Tibial nerve (tissue), 4 donors: ENCODE measurements at regions not wholly inside any gene's neighbourhood (a gene's known extent, or its start where the extent isn't known, plus 50 kb on each side); places are given as distances from the start of the nearest gene placed in this dataset.
"Not testable (repeated sequence)": the region's sequence is repeated elsewhere in the genome, so short reads cannot be mapped to it uniquely, and the experiment has no call there.

Experiments
- DNase-seq, 2 donors: peaks; one replicate each; pipeline ENCODE4 v3.0.0-alpha.2; 2019; ENCODE audit warnings: low spot score in 2 of 2
- H3K27ac ChIP-seq, 4 donors: fragments of 200-600 bp; sonication (generic) in 3 of 4; one replicate each; pipeline ENCODE4 v1.5.1; 2017 to 2019; ENCODE audit warnings: mild to moderate bottlenecking in 1 of 4
- H3K27me3 ChIP-seq, 2 donors: fragments of 200-600 bp; sonication (generic) in 1 of 2; one replicate each; pipeline versions ENCODE4 v1.5.1 to v1.6.0; 2017 to 2019
- H3K36me3 ChIP-seq, 3 donors: fragments of 200-600 bp; sonication (generic); one replicate each; pipeline ENCODE4 v1.5.1; 2018 to 2019
- H3K4me1 ChIP-seq, 4 donors: fragments of 200-600 bp; sonication (generic) in 3 of 4; one replicate each; pipeline ENCODE4 v1.5.1; 2017 to 2019
- H3K4me3 ChIP-seq, 4 donors: fragments of 200-600 bp; sonication (generic) in 3 of 4; one replicate each; pipeline ENCODE4 v1.5.1; 2017 to 2019; ENCODE audit warnings: mild to moderate bottlenecking in 1 of 4, moderate library complexity in 1 of 4
- H3K9me3 ChIP-seq, 4 donors: fragments of 200-600 bp; sonication (generic) in 3 of 4; one replicate each; pipeline ENCODE4 v1.5.1; 2017 to 2019
- EP300 ChIP-seq, 2 donors: sonication (generic); formaldehyde crosslinking; IDR thresholded peaks; one replicate each; pipeline ENCODE4 v1.6.1; 2017; ENCODE audit warnings: antibody characterized with exemption in 2 of 2, mild to moderate bottlenecking in 1 of 2
- POLR2A ChIP-seq, 2 donors: fragments of 450-650 bp; IDR thresholded peaks; one replicate each; pipeline ENCODE4 v1.6.1; 2017; ENCODE audit warnings: antibody characterized with exemption in 2 of 2, mild to moderate bottlenecking in 2 of 2, moderate library complexity in 2 of 2
- WGBS, 2 donors: methylation state at CpG; one replicate each; pipeline ENCODE4 v1.1.5; 2018; 5-methylcytosine and 5-hydroxymethylcytosine counted together
- TF ChIP-seq, protein P1 (sequence below), 5 experiments: fragments of 200-600 bp in 3 of 5; fragments of 450-650 bp in 2 of 5; sonication (generic) in 3 of 5; IDR thresholded peaks; one replicate each; pipeline ENCODE4 v1.5.1; 2016 to 2019; ENCODE audit warnings: antibody characterized with exemption in 5 of 5, mild to moderate bottlenecking in 3 of 5, moderate library complexity in 2 of 5

DNA sequence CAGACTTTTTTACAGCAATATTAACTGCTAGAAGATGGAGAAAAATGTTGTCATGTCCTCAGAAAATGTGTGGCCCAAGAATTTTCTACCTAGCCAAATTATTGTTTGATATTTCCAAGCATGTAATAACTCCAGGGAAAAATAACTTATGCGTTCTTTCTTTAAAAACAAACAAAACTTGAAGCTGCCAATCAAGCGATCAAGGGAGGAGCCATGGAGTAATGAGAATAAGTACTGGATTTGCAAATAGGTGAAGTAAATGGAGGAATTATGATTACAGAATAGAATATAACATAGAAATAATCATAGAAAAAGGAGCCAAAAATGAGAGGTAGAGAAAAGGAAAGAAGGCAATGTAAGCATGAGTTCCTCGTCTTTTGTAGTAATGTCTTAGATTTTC is 225.3 kb downstream of the DLEU7 start:
- H3K9me3 ChIP-seq = no peaks in the 10 kb centered on the region
- 89 to 94% methylated on average over 3 of the region's 3 CpGs for WGBS, 2 donors

DNA sequence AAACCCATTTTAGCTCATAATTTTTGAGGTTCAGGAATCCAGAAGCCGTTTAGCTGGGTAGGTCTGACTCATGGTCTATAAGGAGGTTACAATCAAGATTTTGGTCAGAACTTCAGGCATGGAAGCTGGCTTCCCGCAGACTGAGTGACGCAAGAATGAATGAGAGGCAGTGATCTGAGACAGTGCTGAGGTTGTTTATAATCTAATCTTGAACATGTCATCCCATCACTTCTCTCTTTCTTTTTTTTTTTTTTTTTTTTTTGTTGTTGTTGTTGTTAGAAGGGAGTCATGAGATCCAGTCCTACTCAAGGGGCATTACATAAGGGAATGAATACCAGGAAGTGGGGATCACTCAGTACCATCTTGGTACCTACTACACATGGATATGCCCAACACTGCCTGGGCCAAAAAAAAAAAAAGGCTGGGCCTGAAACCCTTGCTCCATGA is 217.4 kb downstream of the DLEU7 start:
- H3K4me1 ChIP-seq = peaks cover 0 to 15% (median 3%) of the 10 kb centered on the region in 4 donors
- WGBS, 2 donors = 87 to 94% methylated on average over 3 of the region's 3 CpGs
- H3K9me3 ChIP-seq = no peaks in the 10 kb centered on the region
- TF ChIP-seq EP300 (IDR thresholded peaks at IDR 0.05) = no peak
- TF ChIP-seq POLR2A (IDR thresholded peaks at IDR 0.05) = no peak
- TF ChIP-seq, protein P1, sequence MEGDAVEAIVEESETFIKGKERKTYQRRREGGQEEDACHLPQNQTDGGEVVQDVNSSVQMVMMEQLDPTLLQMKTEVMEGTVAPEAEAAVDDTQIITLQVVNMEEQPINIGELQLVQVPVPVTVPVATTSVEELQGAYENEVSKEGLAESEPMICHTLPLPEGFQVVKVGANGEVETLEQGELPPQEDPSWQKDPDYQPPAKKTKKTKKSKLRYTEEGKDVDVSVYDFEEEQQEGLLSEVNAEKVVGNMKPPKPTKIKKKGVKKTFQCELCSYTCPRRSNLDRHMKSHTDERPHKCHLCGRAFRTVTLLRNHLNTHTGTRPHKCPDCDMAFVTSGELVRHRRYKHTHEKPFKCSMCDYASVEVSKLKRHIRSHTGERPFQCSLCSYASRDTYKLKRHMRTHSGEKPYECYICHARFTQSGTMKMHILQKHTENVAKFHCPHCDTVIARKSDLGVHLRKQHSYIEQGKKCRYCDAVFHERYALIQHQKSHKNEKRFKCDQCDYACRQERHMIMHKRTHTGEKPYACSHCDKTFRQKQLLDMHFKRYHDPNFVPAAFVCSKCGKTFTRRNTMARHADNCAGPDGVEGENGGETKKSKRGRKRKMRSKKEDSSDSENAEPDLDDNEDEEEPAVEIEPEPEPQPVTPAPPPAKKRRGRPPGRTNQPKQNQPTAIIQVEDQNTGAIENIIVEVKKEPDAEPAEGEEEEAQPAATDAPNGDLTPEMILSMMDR (IDR thresholded peaks at IDR 0.05) = no peak
- DNase-seq = no peak
- H3K4me3 ChIP-seq = no peak overlapping the region
- no peak overlapping the region for H3K27ac ChIP-seq
- H3K36me3 ChIP-seq = no peaks in the 10 kb centered on the region
- H3K27me3 ChIP-seq = no peaks in the 10 kb centered on the region

More for the DNA sequence above, 225.3 kb downstream of the DLEU7 start:
- TF ChIP-seq, protein P1 (IDR thresholded peaks at IDR 0.05) = no peak
- TF ChIP-seq POLR2A (IDR thresholded peaks at IDR 0.05) = no peak
- no peak for TF ChIP-seq EP300 (IDR thresholded peaks at IDR 0.05)
- H3K4me3 ChIP-seq = no peak overlapping the region
- no peaks in the 10 kb centered on the region for H3K4me1 ChIP-seq
- no peaks in the 10 kb centered on the region for H3K27me3 ChIP-seq
- H3K27ac ChIP-seq = no peak overlapping the region
- DNase-seq = no peak
- no peaks in the 10 kb centered on the region for H3K36me3 ChIP-seq

DNA sequence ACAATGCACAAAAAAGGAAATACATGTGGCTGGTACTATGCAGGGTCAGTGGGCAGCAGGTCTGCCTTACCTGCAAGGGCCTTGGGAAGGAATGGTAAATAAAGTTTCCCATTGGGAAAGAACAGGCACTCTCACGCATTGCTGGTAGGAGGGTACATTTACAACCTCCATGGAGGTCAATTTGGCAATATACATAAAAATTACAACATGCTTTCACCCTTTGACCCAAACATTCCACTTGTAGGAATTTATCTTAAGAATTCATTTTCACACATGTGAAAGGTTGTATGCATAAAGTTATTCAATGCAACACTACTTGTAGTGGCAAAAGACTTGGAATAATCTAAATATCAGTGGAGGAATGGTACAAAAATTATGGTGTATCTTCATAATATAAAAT is 216.4 kb downstream of the DLEU7 start:
- Histone ChIP-seq H3K9me3 (no peaks in the 10 kb centered on the region), H3K36me3 (no peaks in the 10 kb centered on the region), H3K27me3 (no peaks in the 10 kb centered on the region), H3K4me1 (peaks cover 0 to 16% (median 3%) of the 10 kb centered on the region in 4 donors), H3K4me3 (no peak overlapping the region), H3K27ac (no peak overlapping the region)
- DNase-seq = no peak
- TF ChIP-seq EP300 (IDR thresholded peaks at IDR 0.05) (no peak), POLR2A (IDR thresholded peaks at IDR 0.05) (no peak)
- TF ChIP-seq, protein P1 (IDR thresholded peaks at IDR 0.05) = no peak
- 81 to 94% methylated on average over 1 of the region's 1 CpG for WGBS, 2 donors

DNA sequence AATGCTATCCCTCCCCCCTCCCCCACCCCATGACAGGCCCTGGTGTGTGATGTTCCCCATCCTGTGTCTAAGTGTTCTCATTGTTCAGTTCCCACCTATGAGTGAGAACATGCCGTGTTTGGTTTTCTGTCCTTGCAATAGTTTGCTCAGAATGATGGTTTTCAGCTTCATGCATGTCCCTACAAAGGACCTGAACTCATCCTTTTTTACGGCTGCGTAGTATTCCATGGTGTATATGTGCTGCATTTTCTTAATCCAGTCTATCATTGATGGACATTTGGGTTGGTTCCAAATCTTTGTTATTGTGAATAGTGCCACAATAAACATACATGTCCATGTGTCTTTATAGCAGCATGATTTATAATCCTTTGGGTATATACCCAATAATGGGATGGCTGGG is 215.0 kb downstream of the DLEU7 start:
- not testable (repeated sequence) for H3K27me3 ChIP-seq, H3K36me3 ChIP-seq, H3K9me3 ChIP-seq, DNase-seq, H3K27ac ChIP-seq, H3K4me3 ChIP-seq
- peaks cover 0 to 16% (median 3%) of the 10 kb centered on the region in 4 donors for H3K4me1 ChIP-seq
- 99 to 100% methylated on average over 3 of the region's 3 CpGs for WGBS, 2 donors

DNA sequence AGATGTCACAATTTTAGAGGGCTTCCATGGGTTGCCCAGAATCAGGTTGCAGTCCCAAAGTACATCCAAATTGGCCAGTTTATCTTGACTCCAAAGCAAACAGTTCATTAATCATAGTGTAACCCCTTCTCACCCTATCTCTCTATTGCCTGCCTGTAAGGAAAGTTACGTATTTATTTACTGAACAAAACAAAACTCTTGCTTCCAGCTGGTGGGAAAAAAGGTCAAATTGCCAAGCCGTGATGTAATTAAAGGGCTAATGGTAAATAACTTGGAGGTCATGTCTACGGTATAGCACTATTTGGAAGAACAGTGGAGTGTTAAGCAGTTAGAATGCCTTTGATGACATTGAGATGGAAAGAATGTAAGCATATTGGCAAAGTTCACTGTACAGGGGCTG is 214.0 kb downstream of the DLEU7 start:
- Histone ChIP-seq H3K4me3 (no peak overlapping the region), H3K27ac (peak overlapping the region in 1 of 4 donors; percentile 57), H3K36me3 (no peaks in the 10 kb centered on the region), H3K4me1 (peaks cover 0 to 16% (median 3%) of the 10 kb centered on the region in 4 donors), H3K9me3 (no peaks in the 10 kb centered on the region), H3K27me3 (no peaks in the 10 kb centered on the region)
- DNase-seq = no peak
- 37 to 45% methylated on average over 3 of the region's 3 CpGs for WGBS, 2 donors
- TF ChIP-seq POLR2A (IDR thresholded peaks at IDR 0.05) (no peak), EP300 (IDR thresholded peaks at IDR 0.05) (no peak)
- TF ChIP-seq, protein P1 (IDR thresholded peaks at IDR 0.05) = no peak

DNA sequence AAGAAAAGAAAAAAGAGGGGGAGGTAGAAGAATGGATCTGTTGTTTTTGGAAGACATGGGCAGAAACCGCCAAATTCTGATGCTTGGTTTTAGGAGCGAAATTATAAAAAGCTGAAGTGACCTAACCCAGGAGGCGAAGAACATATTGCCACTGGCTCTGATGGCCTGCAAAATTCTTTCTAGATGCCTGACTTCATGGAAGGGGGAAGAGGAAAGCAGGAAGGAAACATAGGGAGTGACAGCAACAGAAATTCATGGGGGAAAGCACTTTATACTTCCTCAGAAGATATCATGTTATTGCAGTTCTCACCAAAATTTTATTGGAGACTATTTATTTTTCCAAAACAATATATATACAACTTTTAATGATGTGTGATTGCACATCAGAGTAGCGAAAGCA is 213.5 kb downstream of the DLEU7 start:
- peak overlapping the region in 1 of 4 donors; percentile 57 for H3K27ac ChIP-seq

More for the DNA sequence above, 213.5 kb downstream of the DLEU7 start:
- DNase-seq = no peak
- Histone ChIP-seq H3K9me3 (no peaks in the 10 kb centered on the region), H3K27me3 (no peaks in the 10 kb centered on the region), H3K4me1 (peaks cover 0 to 16% (median 3%) of the 10 kb centered on the region in 4 donors), H3K36me3 (no peaks in the 10 kb centered on the region), H3K4me3 (no peak overlapping the region)
- TF ChIP-seq, protein P1 (IDR thresholded peaks at IDR 0.05) = no peak
- TF ChIP-seq EP300 (IDR thresholded peaks at IDR 0.05) = peak in 1 of 2 donors; percentile 37
- TF ChIP-seq POLR2A (IDR thresholded peaks at IDR 0.05) = no peak
- WGBS, 2 donors = 61 to 62% methylated on average over 4 of the region's 4 CpGs
